ENCODE measurements at regions not wholly inside any gene's neighbourhood (a gene's known extent, or its start where the extent isn't known, plus 50 kb on each side); places are given as distances from the start of the nearest gene placed in this dataset.

GRCh38 chr9:13971415-13971814 lies 342.5 kb downstream of the NFIB start:
- intact Hi-C loops (cut with micrococcal nuclease; ENCODE audit: unreplicated experiment) (no loop called here), in situ Hi-C loops (cut with HindIII; ENCODE audit: low pct_unique_long_range_greater_than_20kb, low sequenced_read_pairs) (no loop called here)
- no peaks in the 10 kb centered on the region for H3K9me3 ChIP-seq (ENCODE audit: control insufficient read depth, insufficient read depth, low read depth, low read length)
- no peaks in the 10 kb centered on the region for H3K27me3 ChIP-seq (ENCODE audit: control insufficient read depth, insufficient read depth, low read length)
- no peak overlapping the region for H3K4me3 ChIP-seq (ENCODE audit: low read depth in 2 of 2, low read length in 2 of 2)
- POLR2A ChIA-PET = no interaction called here
- DNase-seq (ENCODE audit: low read depth, low spot score) = no peak
- H3K4me1 ChIP-seq (ENCODE audit: control insufficient read depth, insufficient read depth, low read length) = no peaks in the 10 kb centered on the region
- no peak overlapping the region for H3K27ac ChIP-seq (ENCODE audit: low read length)
- no peaks in the 10 kb centered on the region for H3K36me3 ChIP-seq (ENCODE audit: control insufficient read depth, insufficient read depth, low read length)
- BruUV-seq (replicated peaks) = no TSS peak
- no peak for TF ChIP-seq POLR2AphosphoS5 (IDR thresholded peaks at IDR 0.05; ENCODE audit: low read depth, low read length)
- no peak for TF ChIP-seq TCF7L2 (IDR thresholded peaks at IDR 0.05; ENCODE audit: low read depth, low read length)
- TF ChIP-seq REST (IDR thresholded peaks at IDR 0.05; ENCODE audit: insufficient read depth in 1 of 2, low read depth in 2 of 2, low read length in 1 of 2) = no peak
- TF ChIP-seq SIN3A (IDR thresholded peaks at IDR 0.05; ENCODE audit: borderline replicate concordance, insufficient read depth, low read depth, low read length) = no peak
- no peak for TF ChIP-seq CTCF (IDR thresholded peaks at IDR 0.05)
- no peak for ATAC-seq
- CTCF ChIA-PET = no interaction called here

- Histone ChIP-seq H3K4me3 (ENCODE audit: low read depth in 2 of 2, low read length in 2 of 2) (no peak overlapping the region), H3K27me3 (ENCODE audit: control insufficient read depth, insufficient read depth, low read length) (no peaks in the 10 kb centered on the region), H3K9me3 (ENCODE audit: control insufficient read depth, insufficient read depth, low read depth, low read length) (no peaks in the 10 kb centered on the region), H3K27ac (ENCODE audit: low read length) (no peak overlapping the region), H3K4me1 (ENCODE audit: control insufficient read depth, insufficient read depth, low read length) (no peaks in the 10 kb centered on the region), H3K36me3 (ENCODE audit: control insufficient read depth, insufficient read depth, low read length) (no peaks in the 10 kb centered on the region)
- ChIA-PET POLR2A (no interaction called here), CTCF (no interaction called here)
- in situ Hi-C loops (cut with HindIII; ENCODE audit: low pct_unique_long_range_greater_than_20kb, low sequenced_read_pairs) = no loop called here
- intact Hi-C loops (cut with micrococcal nuclease; ENCODE audit: unreplicated experiment) = no loop called here
- DNase-seq (ENCODE audit: low read depth, low spot score) = no peak
- no peak for ATAC-seq
- TF ChIP-seq SIN3A (IDR thresholded peaks at IDR 0.05; ENCODE audit: borderline replicate concordance, insufficient read depth, low read depth, low read length) (no peak), REST (IDR thresholded peaks at IDR 0.05; ENCODE audit: insufficient read depth in 1 of 2, low read depth in 2 of 2, low read length in 1 of 2) (no peak), TCF7L2 (IDR thresholded peaks at IDR 0.05; ENCODE audit: low read depth, low read length) (no peak), POLR2AphosphoS5 (IDR thresholded peaks at IDR 0.05; ENCODE audit: low read depth, low read length) (no peak), CTCF (IDR thresholded peaks at IDR 0.05) (no peak)
- no TSS peak for BruUV-seq (replicated peaks)
Observed at GRCh38 chr9:13970426-13970825, 343.5 kb downstream of the NFIB start.
